Osteocyte (in vitro differentiated cells): ENCODE measurements at regions not wholly inside any gene's neighbourhood (a gene's known extent, or its start where the extent isn't known, plus 50 kb on each side); places are given as distances from the start of the nearest gene placed in this dataset.

Experiments used
- DNase-seq: peaks from one replicate; pipeline ENCODE4 v3.0.0; 2021; ENCODE audit warnings: mixed read lengths; ENCODE audit not compliant: unreplicated experiment; ENCODE audit errors: extremely low spot score
- H3K27ac Mint-ChIP-seq: one replicate; pipeline ENCODE4 v1.8.0; 2021; ENCODE audit warnings: mild to moderate bottlenecking, mixed read lengths; ENCODE audit not compliant: unreplicated experiment
- H3K27me3 Mint-ChIP-seq: one replicate; pipeline ENCODE4 v1.8.0; 2021; ENCODE audit warnings: mixed read lengths; ENCODE audit not compliant: unreplicated experiment
- H3K36me3 Mint-ChIP-seq: one replicate; pipeline ENCODE4 v1.8.0; 2021; ENCODE audit warnings: mixed read lengths; ENCODE audit not compliant: unreplicated experiment
- H3K4me1 Mint-ChIP-seq: one replicate; pipeline ENCODE4 v1.8.0; 2021; ENCODE audit warnings: mixed read lengths; ENCODE audit not compliant: unreplicated experiment
- H3K4me3 Mint-ChIP-seq: one replicate; pipeline ENCODE4 v1.8.0; 2021; ENCODE audit warnings: mild to moderate bottlenecking, moderate library complexity, mixed read lengths; ENCODE audit not compliant: unreplicated experiment
- H3K9me3 Mint-ChIP-seq: one replicate; pipeline ENCODE4 v1.8.0; 2021; ENCODE audit warnings: mixed read lengths; ENCODE audit not compliant: unreplicated experiment
- TF ChIP-seq, protein P1 (sequence below): fragments of 200-600 bp; sonication (generic); IDR thresholded peaks from 2 replicates; pipeline ENCODE4 v1.5.0; 2021; ENCODE audit warnings: antibody characterized with exemption, mild to moderate bottlenecking, moderate library complexity

DNA sequence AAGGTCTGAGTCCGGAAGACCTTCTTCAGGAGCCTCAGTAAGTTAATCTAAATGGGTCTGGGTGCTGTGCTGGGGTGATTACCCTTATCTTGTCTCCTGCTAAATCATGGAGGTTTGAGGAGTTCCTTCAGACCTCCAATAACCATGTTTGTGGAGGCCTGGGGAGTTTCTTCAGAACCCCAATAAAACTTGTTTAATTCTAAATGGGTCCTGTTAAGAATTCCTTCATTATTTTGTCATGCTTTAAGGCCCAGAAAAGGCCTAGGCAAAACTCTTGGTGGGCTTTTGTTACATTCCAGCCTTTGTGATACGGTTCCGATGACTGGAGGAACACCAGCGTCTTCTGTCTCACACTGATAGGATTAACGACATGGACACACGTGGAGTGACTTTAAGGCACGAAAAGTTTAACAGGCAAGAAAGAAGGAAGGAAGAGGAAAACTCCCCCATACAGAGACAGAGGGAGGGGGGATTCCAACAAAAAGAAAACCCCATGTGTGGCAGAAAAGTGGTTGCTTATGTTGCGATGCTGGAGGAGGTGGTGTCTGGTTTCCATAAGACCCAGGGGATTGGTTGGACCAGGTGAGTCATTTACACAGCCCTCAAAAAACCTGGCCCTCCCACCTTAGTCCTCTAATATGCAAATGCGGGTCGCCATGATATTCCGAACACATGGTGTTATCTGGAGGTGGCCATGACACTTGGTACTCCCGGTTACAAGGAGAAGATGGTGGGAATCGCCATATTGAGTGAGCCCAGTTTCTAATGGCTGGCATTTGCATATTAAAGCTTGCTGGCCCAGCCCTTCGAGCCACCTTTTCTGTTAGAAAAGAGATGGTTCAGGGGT lies 72.6 kb upstream of the MFGE8 start:
- no peak for DNase-seq
- Mint-ChIP-seq H3K27me3 (no peaks in the 10 kb centered on the region), H3K4me3 (no peak overlapping the region), H3K9me3 (no peaks in the 10 kb centered on the region), H3K36me3 (no peaks in the 10 kb centered on the region), H3K27ac (no peak overlapping the region), H3K4me1 (peaks cover 32% of the 10 kb centered on the region)
- TF ChIP-seq, protein P1, sequence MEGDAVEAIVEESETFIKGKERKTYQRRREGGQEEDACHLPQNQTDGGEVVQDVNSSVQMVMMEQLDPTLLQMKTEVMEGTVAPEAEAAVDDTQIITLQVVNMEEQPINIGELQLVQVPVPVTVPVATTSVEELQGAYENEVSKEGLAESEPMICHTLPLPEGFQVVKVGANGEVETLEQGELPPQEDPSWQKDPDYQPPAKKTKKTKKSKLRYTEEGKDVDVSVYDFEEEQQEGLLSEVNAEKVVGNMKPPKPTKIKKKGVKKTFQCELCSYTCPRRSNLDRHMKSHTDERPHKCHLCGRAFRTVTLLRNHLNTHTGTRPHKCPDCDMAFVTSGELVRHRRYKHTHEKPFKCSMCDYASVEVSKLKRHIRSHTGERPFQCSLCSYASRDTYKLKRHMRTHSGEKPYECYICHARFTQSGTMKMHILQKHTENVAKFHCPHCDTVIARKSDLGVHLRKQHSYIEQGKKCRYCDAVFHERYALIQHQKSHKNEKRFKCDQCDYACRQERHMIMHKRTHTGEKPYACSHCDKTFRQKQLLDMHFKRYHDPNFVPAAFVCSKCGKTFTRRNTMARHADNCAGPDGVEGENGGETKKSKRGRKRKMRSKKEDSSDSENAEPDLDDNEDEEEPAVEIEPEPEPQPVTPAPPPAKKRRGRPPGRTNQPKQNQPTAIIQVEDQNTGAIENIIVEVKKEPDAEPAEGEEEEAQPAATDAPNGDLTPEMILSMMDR: no peak

DNA sequence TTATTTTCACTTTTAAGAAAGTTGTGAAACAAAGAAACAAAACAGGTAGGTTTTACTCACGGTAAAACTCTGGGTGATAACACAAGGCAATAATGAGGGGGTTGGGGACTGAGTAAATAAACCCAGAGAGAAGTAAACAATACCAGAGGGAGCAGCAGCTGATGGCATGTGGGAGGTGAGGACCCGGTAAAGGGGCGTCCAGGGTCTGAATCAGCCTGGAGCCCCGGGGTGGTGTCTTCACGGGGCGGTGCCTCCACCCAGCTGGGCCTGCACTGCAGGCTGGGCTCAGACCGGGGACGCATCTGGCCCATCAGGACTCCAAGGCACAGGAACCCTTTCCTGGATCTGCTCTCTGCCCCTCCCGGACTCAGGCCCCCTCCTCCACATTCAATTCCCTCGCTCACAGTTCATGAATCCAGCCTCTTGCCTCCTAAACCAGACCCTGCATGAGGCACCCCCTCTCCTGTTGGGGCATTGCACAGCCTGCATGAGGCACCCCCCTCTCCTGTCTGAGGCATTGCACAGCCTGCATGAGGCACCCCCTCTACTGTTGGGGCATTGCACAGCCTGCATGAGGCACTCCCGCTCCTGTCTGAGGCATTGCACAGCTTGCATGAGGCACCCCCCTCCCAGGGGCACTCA lies 73.9 kb upstream of the MFGE8 start:
- Mint-ChIP-seq H3K27ac (no peak overlapping the region), H3K4me3 (no peak overlapping the region), H3K27me3 (no peaks in the 10 kb centered on the region), H3K9me3 (no peaks in the 10 kb centered on the region), H3K36me3 (no peaks in the 10 kb centered on the region), H3K4me1 (peaks cover 25% of the 10 kb centered on the region)
- TF ChIP-seq, protein P1: no peak
- DNase-seq: no peak

DNA sequence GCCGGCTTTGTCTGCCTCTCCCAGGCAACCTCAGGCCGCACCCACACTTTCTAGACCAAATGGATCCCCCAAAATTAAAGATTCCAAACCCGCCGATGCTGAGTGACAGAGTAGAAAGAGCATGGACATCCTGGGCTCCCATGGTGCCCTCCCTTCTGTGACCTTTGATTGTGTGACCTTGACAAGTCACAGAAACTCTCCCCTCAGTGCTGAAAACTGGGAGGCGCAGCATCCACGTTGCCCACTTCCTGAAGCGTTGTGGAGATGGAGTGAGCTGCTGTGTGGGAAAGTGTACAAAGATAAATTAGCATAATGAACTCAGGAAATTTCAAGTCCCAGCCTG lies 74.4 kb upstream of the MFGE8 start:
- Mint-ChIP-seq H3K4me3 (no peak overlapping the region), H3K27ac (no peak overlapping the region), H3K36me3 (no peaks in the 10 kb centered on the region), H3K27me3 (no peaks in the 10 kb centered on the region), H3K4me1 (peaks cover 20% of the 10 kb centered on the region), H3K9me3 (no peaks in the 10 kb centered on the region)
- TF ChIP-seq, protein P1: no peak
- DNase-seq: no peak

DNA sequence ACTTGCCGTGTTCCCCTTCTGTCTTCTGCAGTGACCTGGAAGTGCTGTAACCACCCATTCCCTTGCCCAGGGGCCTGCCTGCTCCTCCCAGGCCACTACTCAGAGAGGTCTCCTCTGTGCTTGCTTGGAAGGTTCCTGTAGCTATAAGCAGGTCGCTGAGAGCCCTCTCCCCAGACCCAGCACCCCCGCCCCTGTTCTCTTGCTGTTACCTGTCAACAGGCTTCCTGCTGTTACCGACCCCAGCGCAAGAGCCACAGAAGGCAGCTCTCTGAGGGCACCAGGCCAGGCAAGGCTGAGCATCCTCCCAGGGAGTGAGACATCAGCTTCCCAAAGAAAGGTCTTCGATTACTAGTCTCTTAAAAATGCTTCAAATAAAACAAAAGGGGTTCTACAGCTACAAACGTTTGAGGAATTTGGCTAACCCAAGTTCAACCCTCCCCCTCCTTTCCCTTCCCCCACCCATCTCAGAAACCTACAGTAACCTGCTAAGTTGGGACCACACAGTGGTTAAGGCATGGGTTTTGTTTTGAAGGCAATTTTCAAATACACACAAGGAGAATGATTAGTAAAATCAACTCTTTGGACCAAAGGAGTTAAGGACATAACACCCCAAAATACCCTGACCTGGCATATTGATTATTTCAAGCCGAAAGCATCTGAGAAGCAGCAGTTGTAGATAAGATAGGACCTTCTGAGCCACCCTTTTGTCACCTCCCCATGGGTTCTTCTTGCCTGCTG lies 74.9 kb upstream of the MFGE8 start:
- Mint-ChIP-seq H3K27ac (no peak overlapping the region), H3K36me3 (no peaks in the 10 kb centered on the region), H3K9me3 (no peaks in the 10 kb centered on the region), H3K4me1 (peaks cover 15% of the 10 kb centered on the region), H3K27me3 (no peaks in the 10 kb centered on the region), H3K4me3 (no peak overlapping the region)
- no peak for DNase-seq
- TF ChIP-seq, protein P1: no peak

DNA sequence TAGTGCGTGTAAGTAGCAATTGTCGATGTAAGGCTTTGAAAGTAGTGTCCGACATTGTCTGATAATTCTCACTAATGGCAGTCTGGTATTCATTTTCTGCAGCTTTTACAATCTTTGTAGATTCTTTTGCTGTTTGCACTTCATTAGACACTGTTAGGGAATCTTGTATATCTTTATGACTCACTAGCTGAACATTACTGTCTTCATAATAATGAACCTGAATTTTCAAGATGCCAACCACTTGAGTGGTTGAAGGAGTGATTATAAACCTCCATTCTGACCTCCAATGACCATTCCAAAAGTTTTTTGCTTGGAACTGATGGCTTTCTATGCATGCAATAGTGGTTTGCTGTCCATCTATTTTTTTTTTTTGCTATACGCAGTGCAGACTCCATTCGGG lies 76.4 kb upstream of the MFGE8 start:
- Mint-ChIP-seq H3K27me3 (no peaks in the 10 kb centered on the region), H3K36me3 (no peaks in the 10 kb centered on the region), H3K9me3 (no peaks in the 10 kb centered on the region), H3K4me3 (no peak overlapping the region), H3K4me1 (peaks cover 14% of the 10 kb centered on the region), H3K27ac (no peak overlapping the region)
- DNase-seq: no peak
- TF ChIP-seq, protein P1: no peak
